ENCODE measurements at regions not wholly inside any gene's neighbourhood (a gene's known extent, or its start where the extent isn't known, plus 50 kb on each side); places are given as distances from the start of the nearest gene placed in this dataset.
"Not testable (repeated sequence)": the region's sequence is repeated elsewhere in the genome, so short reads cannot be mapped to it uniquely, and the experiment has no call there.

- peak; percentile 65 for DNase-seq
These were observed 121.6 kb upstream of the ZNF92 start for GRCh38 chr7:65251851-65252620.

GRCh38 chr7:65250697-65251395, 122.8 kb upstream of the ZNF92 start:
- DNase-seq: no peak

GRCh38 chr7:65250216-65250615, 123.4 kb upstream of the ZNF92 start:
- DNase-seq: no peak

GRCh38 chr7:65247491-65247890, 126.2 kb upstream of the ZNF92 start:
- DNase-seq: no peak

- DNase-seq: no peak
These were observed 133.8 kb upstream of the ZNF92 start for GRCh38 chr7:65239707-65240352.

GRCh38 chr7:65239324-65239706, 134.3 kb upstream of the ZNF92 start:
- no peak for DNase-seq

GRCh38 chr7:65238785-65239184, 134.9 kb upstream of the ZNF92 start:
- DNase-seq: no peak

- DNase-seq: no peak
These were observed 138.1 kb upstream of the ZNF92 start for GRCh38 chr7:65235586-65235985.

GRCh38 chr7:65233409-65234034, 140.1 kb upstream of the ZNF92 start:
- peak; percentile 48 for DNase-seq

GRCh38 chr7:65230231-65230630, 143.4 kb upstream of the ZNF92 start:
- no peak for DNase-seq

GRCh38 chr7:65225422-65226006, 148.1 kb upstream of the ZNF92 start:
- no peak for DNase-seq

GRCh38 chr7:65222655-65223054, 151.0 kb upstream of the ZNF92 start:
- DNase-seq: no peak

GRCh38 chr7:65221683-65222082, 152.0 kb upstream of the ZNF92 start:
- no peak for DNase-seq

GRCh38 chr7:65219623-65220022, 154.0 kb upstream of the ZNF92 start:
- DNase-seq: no peak

- DNase-seq: peak; percentile 78
These were observed 157.2 kb upstream of the ZNF92 start for GRCh38 chr7:65216469-65216868.

GRCh38 chr7:65213260-65213659, 160.4 kb upstream of the ZNF92 start:
- DNase-seq: not testable (repeated sequence)

- not testable (repeated sequence) for DNase-seq
These were observed 174.4 kb upstream of the ZNF92 start for GRCh38 chr7:65199221-65199620.

GRCh38 chr7:65193334-65194058, 180.2 kb upstream of the ZNF92 start:
- DNase-seq: not testable (repeated sequence)

GRCh38 chr7:65177041-65177440, 170.6 kb upstream of the ERV3-1 start:
- DNase-seq: peak; percentile 35

GRCh38 chr7:65150105-65150504, 143.6 kb upstream of the ERV3-1 start:
- not testable (repeated sequence) for DNase-seq

- DNase-seq: not testable (repeated sequence)
These were observed 139.8 kb upstream of the ERV3-1 start for GRCh38 chr7:65146118-65146914.
